ENCODE measurements at regions not wholly inside any gene's neighbourhood (a gene's known extent, or its start where the extent isn't known, plus 50 kb on each side); places are given as distances from the start of the nearest gene placed in this dataset.

- Histone ChIP-seq H3K4me2 (ENCODE audit: low read length) (no peak overlapping the region), H3K4me1 (ENCODE audit: control insufficient read depth, low read length) (no peaks in the 10 kb centered on the region), H3K27me3 (ENCODE audit: control insufficient read depth, low read length) (no peaks in the 10 kb centered on the region), H3K36me3 (ENCODE audit: control insufficient read depth, low read length) (no peaks in the 10 kb centered on the region), H3K27ac (ENCODE audit: low read depth, low read length) (no peak overlapping the region), H3K79me2 (ENCODE audit: control insufficient read depth, low read length) (no peaks in the 10 kb centered on the region), H3F3A (ENCODE audit: control insufficient read depth, insufficient read depth) (no peaks in the 10 kb centered on the region), H3K9me2 (replicated peaks; ENCODE audit: control insufficient read depth, low read length) (no peaks in the 10 kb centered on the region), H3K9me3 (ENCODE audit: control insufficient read depth, insufficient read depth, low read length) (no peaks in the 10 kb centered on the region; the same call in 1 of the 2 replicates), H4K20me1 (ENCODE audit: control insufficient read depth, insufficient read depth, low read depth, low read length) (no peaks in the 10 kb centered on the region), H3K4me3 (ENCODE audit: low read length) (no peak overlapping the region)
- TF ChIP-seq EZH2phosphoT487 (IDR thresholded peaks at IDR 0.05; ENCODE audit: borderline replicate concordance, low read length) (no peak), CTCF (IDR thresholded peaks at IDR 0.05; ENCODE audit: low read depth, low read length, poor library complexity, severe bottlenecking) (no peak)
Measured at GRCh38 chr12:23001487-23001886, 376.5 kb downstream of the ETNK1 start.

GRCh38 chr12:23002381-23002780 lies 377.4 kb downstream of the ETNK1 start:
- Histone ChIP-seq H3K27ac (ENCODE audit: low read depth, low read length) (no peak overlapping the region), H3K79me2 (ENCODE audit: control insufficient read depth, low read length) (no peaks in the 10 kb centered on the region), H3K27me3 (ENCODE audit: control insufficient read depth, low read length) (no peaks in the 10 kb centered on the region), H3K9me2 (replicated peaks; ENCODE audit: control insufficient read depth, low read length) (no peaks in the 10 kb centered on the region), H4K20me1 (ENCODE audit: control insufficient read depth, insufficient read depth, low read depth, low read length) (no peaks in the 10 kb centered on the region), H3F3A (ENCODE audit: control insufficient read depth, insufficient read depth) (no peaks in the 10 kb centered on the region), H3K4me1 (ENCODE audit: control insufficient read depth, low read length) (no peaks in the 10 kb centered on the region), H3K9me3 (ENCODE audit: control insufficient read depth, insufficient read depth, low read length) (no peaks in the 10 kb centered on the region; the same call in 1 of the 2 replicates), H3K4me3 (ENCODE audit: low read length) (no peak overlapping the region), H3K36me3 (ENCODE audit: control insufficient read depth, low read length) (no peaks in the 10 kb centered on the region), H3K4me2 (ENCODE audit: low read length) (no peak overlapping the region)
- TF ChIP-seq CTCF (IDR thresholded peaks at IDR 0.05; ENCODE audit: low read depth, low read length, poor library complexity, severe bottlenecking) (no peak), EZH2phosphoT487 (IDR thresholded peaks at IDR 0.05; ENCODE audit: borderline replicate concordance, low read length) (no peak)

- no peak overlapping the region for H3K27ac ChIP-seq (ENCODE audit: low read depth, low read length)
- H3K9me2 ChIP-seq (replicated peaks; ENCODE audit: control insufficient read depth, low read length) = no peaks in the 10 kb centered on the region
- H3K4me1 ChIP-seq (ENCODE audit: control insufficient read depth, low read length) = no peaks in the 10 kb centered on the region
- no peaks in the 10 kb centered on the region for H3K36me3 ChIP-seq (ENCODE audit: control insufficient read depth, low read length)
- H3K9me3 ChIP-seq (ENCODE audit: control insufficient read depth, insufficient read depth, low read length) = no peaks in the 10 kb centered on the region
- TF ChIP-seq CTCF (IDR thresholded peaks at IDR 0.05; ENCODE audit: low read depth, low read length, poor library complexity, severe bottlenecking) = no peak
- H3F3A ChIP-seq (ENCODE audit: control insufficient read depth, insufficient read depth) = no peaks in the 10 kb centered on the region
- H3K4me2 ChIP-seq (ENCODE audit: low read length) = no peak overlapping the region
- no peaks in the 10 kb centered on the region for H3K27me3 ChIP-seq (ENCODE audit: control insufficient read depth, low read length)
- H4K20me1 ChIP-seq (ENCODE audit: control insufficient read depth, insufficient read depth, low read depth, low read length) = no peaks in the 10 kb centered on the region
- H3K79me2 ChIP-seq (ENCODE audit: control insufficient read depth, low read length) = no peaks in the 10 kb centered on the region
- no peak overlapping the region for H3K4me3 ChIP-seq (ENCODE audit: low read length)
Measured at GRCh38 chr12:23004473-23005020, 379.6 kb downstream of the ETNK1 start.
